ENCODE measurements at regions not wholly inside any gene's neighbourhood (a gene's known extent, or its start where the extent isn't known, plus 50 kb on each side); places are given as distances from the start of the nearest gene placed in this dataset.

DNA sequence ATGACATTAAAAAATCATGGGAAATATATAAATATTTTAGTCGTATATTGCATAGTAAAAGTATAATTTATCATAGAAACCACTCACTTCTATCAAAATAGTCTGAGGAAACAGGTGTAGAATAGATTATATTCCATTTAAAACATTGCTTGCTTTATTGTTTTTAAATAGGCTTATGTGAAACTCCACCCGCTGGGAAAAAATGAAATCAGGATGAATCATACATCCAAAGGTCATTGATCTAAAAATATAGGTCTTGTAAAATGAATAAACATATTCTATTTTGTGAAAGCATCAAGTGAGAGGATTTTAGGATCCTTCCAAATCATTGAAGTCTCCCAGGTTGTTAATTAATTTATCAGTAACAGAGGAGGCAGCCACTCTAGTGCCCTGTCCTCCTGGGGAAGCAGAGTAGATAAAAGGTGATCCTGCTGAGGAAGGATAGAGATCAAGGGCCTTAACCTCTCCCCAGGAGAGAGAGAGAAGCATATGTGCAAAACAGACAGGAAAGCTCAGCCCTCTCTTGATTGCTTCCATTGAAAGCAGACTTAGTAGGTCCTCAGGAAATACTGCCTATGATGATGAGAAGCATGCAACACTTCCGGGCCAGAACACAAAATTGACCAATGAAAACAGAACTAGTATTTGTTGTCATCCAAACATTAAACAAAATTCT, 96.8 kb upstream of the MAP9 start:
- Histone ChIP-seq H3K36me3 (replicated peaks in 1 of 2; ENCODE audit: control extremely low read depth in 1 of 2, control insufficient read depth in 1 of 2, extremely low read depth in 1 of 2, insufficient read depth in 2 of 2, low read length in 1 of 2) (no peaks in the 10 kb centered on the region), H3K27me3 (replicated peaks in 1 of 4; ENCODE audit: control extremely low read depth in 1 of 4, control insufficient read depth in 3 of 4, insufficient read depth in 4 of 4, low read length in 3 of 4) (peaks cover 0 to 3% (median 0%) of the 10 kb centered on the region in 4 experiments), H3K9me3 (ENCODE audit: control extremely low read depth in 1 of 3, control insufficient read depth in 2 of 3, insufficient read depth in 1 of 3, low read length in 2 of 3) (no peaks in the 10 kb centered on the region), H3K4me1 (ENCODE audit: control insufficient read depth in 2 of 2, insufficient read depth in 2 of 2, low read length in 2 of 2) (no peaks in the 10 kb centered on the region), H3K79me2 (ENCODE audit: control insufficient read depth, insufficient read depth, low read length) (no peaks in the 10 kb centered on the region), H2AFZ (ENCODE audit: insufficient read depth, low read depth, low read length, poor library complexity, severe bottlenecking) (no peak overlapping the region), H3K27ac (ENCODE audit: low read length in 2 of 2) (no peak overlapping the region), H4K20me1 (ENCODE audit: control insufficient read depth, insufficient read depth, low read length, poor library complexity, severe bottlenecking) (no peaks in the 10 kb centered on the region), H3K4me3 (ENCODE audit: control extremely low read depth in 1 of 5, extremely low read depth in 1 of 5, insufficient read depth in 1 of 5, low read depth in 2 of 5, low read length in 4 of 5) (no peak overlapping the region), H3K9ac (ENCODE audit: low read length) (no peak overlapping the region), H3K4me2 (replicated peaks; ENCODE audit: low read depth, low read length, poor library complexity, severe bottlenecking) (no peak overlapping the region)
- Mint-ChIP-seq H3K9me3 (ENCODE audit: insufficient read depth) (no peaks in the 10 kb centered on the region), H3K27ac (no peak overlapping the region), H3K4me1 (no peaks in the 10 kb centered on the region), H3K27me3 (peaks cover 5% of the 10 kb centered on the region), H3K4me3 (no peak overlapping the region)
- ChIA-PET CTCF (no interaction called here), POLR2A (no interaction called here)
- TF ChIP-seq CTCF (IDR thresholded peaks at IDR 0.05): no peak
- no peak for TF ChIP-seq EZH2 (IDR thresholded peaks at IDR 0.05; ENCODE audit: borderline replicate concordance, insufficient read depth, low read depth, low read length, poor library complexity, severe bottlenecking)
- no CpG with 5 or more reads among the region's 3 CpGs for WGBS (ENCODE audit: insufficient coverage)
- intact Hi-C loops (cut with micrococcal nuclease): no loop called here
- no peak for ATAC-seq (ENCODE audit: low read depth)
- no peak for DNase-seq

- intact Hi-C loops (cut with micrococcal nuclease): no loop called here
- no peak overlapping the region for H3K4me3 ChIP-seq (ENCODE audit: control extremely low read depth in 1 of 5, extremely low read depth in 1 of 5, insufficient read depth in 1 of 5, low read depth in 2 of 5, low read length in 4 of 5)
- WGBS (ENCODE audit: insufficient coverage): no CpG with 5 or more reads among the region's 1 CpG
- CTCF ChIA-PET: no interaction called here
- no peak overlapping the region for H2AFZ ChIP-seq (ENCODE audit: insufficient read depth, low read depth, low read length, poor library complexity, severe bottlenecking)
- Mint-ChIP-seq H3K27ac (no peak overlapping the region), H3K4me3 (no peak overlapping the region), H3K27me3 (peaks cover 5% of the 10 kb centered on the region), H3K4me1 (no peaks in the 10 kb centered on the region), H3K9me3 (ENCODE audit: insufficient read depth) (no peaks in the 10 kb centered on the region)
- no peaks in the 10 kb centered on the region for H3K4me1 ChIP-seq (ENCODE audit: control insufficient read depth in 2 of 2, insufficient read depth in 2 of 2, low read length in 2 of 2)
- H3K79me2 ChIP-seq (ENCODE audit: control insufficient read depth, insufficient read depth, low read length): no peaks in the 10 kb centered on the region
- H3K9me3 ChIP-seq (ENCODE audit: control extremely low read depth in 1 of 3, control insufficient read depth in 2 of 3, insufficient read depth in 1 of 3, low read length in 2 of 3): no peaks in the 10 kb centered on the region
- H3K9ac ChIP-seq (ENCODE audit: low read length): no peak overlapping the region
- DNase-seq (no peak), ATAC-seq (ENCODE audit: low read depth) (no peak)
- POLR2A ChIA-PET: no interaction called here
- no peak overlapping the region for H3K4me2 ChIP-seq (replicated peaks; ENCODE audit: low read depth, low read length, poor library complexity, severe bottlenecking)
- H4K20me1 ChIP-seq (ENCODE audit: control insufficient read depth, insufficient read depth, low read length, poor library complexity, severe bottlenecking): no peaks in the 10 kb centered on the region
- H3K36me3 ChIP-seq (replicated peaks in 1 of 2; ENCODE audit: control extremely low read depth in 1 of 2, control insufficient read depth in 1 of 2, extremely low read depth in 1 of 2, insufficient read depth in 2 of 2, low read length in 1 of 2): no peaks in the 10 kb centered on the region
- TF ChIP-seq EZH2 (IDR thresholded peaks at IDR 0.05; ENCODE audit: borderline replicate concordance, insufficient read depth, low read depth, low read length, poor library complexity, severe bottlenecking) (no peak), CTCF (IDR thresholded peaks at IDR 0.05) (no peak)
- no peak overlapping the region for H3K27ac ChIP-seq (ENCODE audit: low read length in 2 of 2)
- no peaks in the 10 kb centered on the region for H3K27me3 ChIP-seq (replicated peaks in 1 of 4; ENCODE audit: control extremely low read depth in 1 of 4, control insufficient read depth in 3 of 4, insufficient read depth in 4 of 4, low read length in 3 of 4)
Observed at GRCh38 chr4:155468282-155468681, 91.5 kb upstream of the MAP9 start.
